ENCODE measurements at regions not wholly inside any gene's neighbourhood (a gene's known extent, or its start where the extent isn't known, plus 50 kb on each side); places are given as distances from the start of the nearest gene placed in this dataset.
A peak's percentile ranks its signal among the peaks of the same experiment; 100 is the strongest.

DNA sequence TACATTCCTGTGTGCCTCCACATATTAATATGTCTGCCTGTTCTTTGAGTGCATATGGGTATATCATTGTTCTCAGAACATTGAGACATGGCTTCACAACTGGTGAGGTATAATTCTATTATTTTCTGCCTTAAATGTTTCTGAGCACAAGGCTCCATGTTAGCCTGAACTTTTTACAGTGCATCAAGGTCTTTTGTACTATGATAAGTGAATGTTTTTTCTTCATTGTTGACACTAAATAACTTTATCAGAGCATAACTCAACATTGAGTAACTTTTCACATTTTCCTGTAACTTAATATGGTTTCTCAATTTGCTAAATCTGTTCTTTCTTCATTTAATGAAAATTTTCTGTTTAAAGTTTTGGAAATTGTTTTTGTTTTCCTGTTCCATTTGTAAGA is 262.9 kb downstream of the HNMT start:
- DNase-seq, result no peak
- no peak overlapping the region for H3K4me3 ChIP-seq (ENCODE audit: insufficient read depth in 1 of 2, low read depth in 1 of 2, low read length in 2 of 2)
- H3K36me3 ChIP-seq (ENCODE audit: control insufficient read depth in 1 of 2, insufficient read depth in 2 of 2, low read depth in 1 of 2, low read length in 2 of 2), result no peaks in the 10 kb centered on the region
- H3K4ac ChIP-seq (ENCODE audit: low read depth in 1 of 2, low read length in 2 of 2), result no peak overlapping the region
- no peak overlapping the region for H2AFZ ChIP-seq (ENCODE audit: low read depth, low read length)
- no peak overlapping the region for H3K18ac ChIP-seq (ENCODE audit: low read depth in 1 of 2, low read length in 2 of 2)
- H3K14ac ChIP-seq (ENCODE audit: low read length in 2 of 2), result no peak overlapping the region
- H3K27me3 ChIP-seq (ENCODE audit: control insufficient read depth in 1 of 2, insufficient read depth in 1 of 2, low read length in 2 of 2), result no peaks in the 10 kb centered on the region
- H4K8ac ChIP-seq (ENCODE audit: low read length), result no peak overlapping the region
- no peak overlapping the region for H2BK120ac ChIP-seq (ENCODE audit: low read depth, low read length)
- H2AK5ac ChIP-seq (ENCODE audit: low read length, severe bottlenecking), result no peak overlapping the region
- H3K4me2 ChIP-seq (ENCODE audit: low read length, poor library complexity, severe bottlenecking), result no peak overlapping the region
- H3K27ac ChIP-seq (ENCODE audit: low read length, poor library complexity, severe bottlenecking), result no peak overlapping the region
- no peak overlapping the region for H2BK15ac ChIP-seq (ENCODE audit: low read depth, poor library complexity, severe bottlenecking)
- no peaks in the 10 kb centered on the region for H3K79me1 ChIP-seq (replicated peaks; ENCODE audit: low read length, poor library complexity, severe bottlenecking)
- no peak overlapping the region for H4K91ac ChIP-seq (ENCODE audit: low read length)
- H2BK5ac ChIP-seq (ENCODE audit: low read depth, low read length, poor library complexity, severe bottlenecking), result no peak overlapping the region
- H3K9ac ChIP-seq (ENCODE audit: low read length), result no peak overlapping the region
- H3K9me3 ChIP-seq (ENCODE audit: control insufficient read depth, low read length), result no peaks in the 10 kb centered on the region
- no peaks in the 10 kb centered on the region for H3K4me1 ChIP-seq (ENCODE audit: control insufficient read depth, insufficient read depth, low read depth, low read length)
- no peak overlapping the region for H3K23ac ChIP-seq (ENCODE audit: low read length in 2 of 2)
- no peak overlapping the region for H2BK12ac ChIP-seq (ENCODE audit: low read length in 2 of 2)

DNA sequence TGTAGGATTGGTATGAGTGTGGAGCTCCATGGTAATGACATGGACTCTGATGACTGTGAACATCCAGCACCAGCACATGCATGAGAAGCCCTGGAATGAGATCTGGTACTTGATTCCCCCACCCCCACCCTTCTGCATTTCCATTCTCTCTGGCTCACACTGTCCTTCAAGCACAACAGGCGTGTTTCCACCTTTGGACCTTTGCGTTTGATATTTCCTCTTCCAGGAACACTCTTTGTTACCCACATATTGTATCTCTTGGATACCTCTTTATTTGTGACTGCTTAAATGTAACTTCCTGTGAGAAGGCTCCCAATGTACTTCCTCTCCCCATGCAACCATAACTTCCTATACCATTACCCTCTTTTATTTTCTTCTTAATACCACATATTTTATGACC is 263.8 kb downstream of the HNMT start:
- Histone ChIP-seq H4K8ac (ENCODE audit: low read length) (no peak overlapping the region), H2AFZ (ENCODE audit: low read depth, low read length) (no peak overlapping the region), H3K4me1 (ENCODE audit: control insufficient read depth, insufficient read depth, low read depth, low read length) (no peaks in the 10 kb centered on the region), H3K27ac (ENCODE audit: low read length, poor library complexity, severe bottlenecking) (no peak overlapping the region), H3K4me3 (ENCODE audit: insufficient read depth in 1 of 2, low read depth in 1 of 2, low read length in 2 of 2) (no peak overlapping the region), H2BK120ac (ENCODE audit: low read depth, low read length) (no peak overlapping the region), H3K27me3 (ENCODE audit: control insufficient read depth in 1 of 2, insufficient read depth in 1 of 2, low read length in 2 of 2) (no peaks in the 10 kb centered on the region), H3K9ac (ENCODE audit: low read length) (no peak overlapping the region), H3K9me3 (ENCODE audit: control insufficient read depth, low read length) (no peaks in the 10 kb centered on the region), H2BK15ac (ENCODE audit: low read depth, poor library complexity, severe bottlenecking) (no peak overlapping the region), H3K36me3 (ENCODE audit: control insufficient read depth in 1 of 2, insufficient read depth in 2 of 2, low read depth in 1 of 2, low read length in 2 of 2) (no peaks in the 10 kb centered on the region), H2BK5ac (ENCODE audit: low read depth, low read length, poor library complexity, severe bottlenecking) (no peak overlapping the region), H3K23ac (ENCODE audit: low read length in 2 of 2) (no peak overlapping the region), H3K4ac (ENCODE audit: low read depth in 1 of 2, low read length in 2 of 2) (no peak overlapping the region), H3K18ac (ENCODE audit: low read depth in 1 of 2, low read length in 2 of 2) (no peak overlapping the region), H2AK5ac (ENCODE audit: low read length, severe bottlenecking) (no peak overlapping the region), H4K91ac (ENCODE audit: low read length) (peak overlapping the region; percentile 48), H2BK12ac (ENCODE audit: low read length in 2 of 2) (no peak overlapping the region), H3K4me2 (ENCODE audit: low read length, poor library complexity, severe bottlenecking) (no peak overlapping the region), H3K14ac (ENCODE audit: low read length in 2 of 2) (no peak overlapping the region), H3K79me1 (replicated peaks; ENCODE audit: low read length, poor library complexity, severe bottlenecking) (no peaks in the 10 kb centered on the region)
- no peak for DNase-seq
- WGBS, result 96% methylated on average over 2 of the region's 2 CpGs

DNA sequence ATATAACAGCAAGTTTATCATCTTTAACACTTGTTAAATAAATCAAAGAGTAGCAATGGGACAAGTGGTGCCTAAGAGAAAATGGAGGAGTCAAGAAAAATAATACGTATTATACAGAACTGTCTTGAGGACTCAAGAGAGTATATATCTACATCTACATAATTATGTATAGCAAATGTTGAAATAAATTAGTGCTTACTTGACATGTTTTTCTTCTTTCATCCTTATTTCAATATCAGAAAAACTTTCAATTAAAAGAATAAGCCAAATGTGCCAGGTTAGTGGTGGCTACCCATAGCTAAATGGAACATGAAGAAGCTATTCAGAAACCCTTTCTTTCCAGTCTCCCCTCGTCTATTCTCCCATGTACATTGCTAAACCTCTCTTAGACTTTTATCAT is 267.3 kb upstream of the SPOPL start:
- Histone ChIP-seq H2BK15ac (ENCODE audit: low read depth, poor library complexity, severe bottlenecking) (no peak overlapping the region), H2AK5ac (ENCODE audit: low read length, severe bottlenecking) (no peak overlapping the region), H3K9ac (ENCODE audit: low read length) (no peak overlapping the region), H3K4me3 (ENCODE audit: insufficient read depth in 1 of 2, low read depth in 1 of 2, low read length in 2 of 2) (no peak overlapping the region), H3K9me3 (ENCODE audit: control insufficient read depth, low read length) (no peaks in the 10 kb centered on the region), H2BK12ac (ENCODE audit: low read length in 2 of 2) (no peak overlapping the region), H3K79me1 (replicated peaks; ENCODE audit: low read length, poor library complexity, severe bottlenecking) (no peaks in the 10 kb centered on the region), H2BK120ac (ENCODE audit: low read depth, low read length) (no peak overlapping the region), H4K8ac (ENCODE audit: low read length) (no peak overlapping the region), H3K27me3 (ENCODE audit: control insufficient read depth in 1 of 2, insufficient read depth in 1 of 2, low read length in 2 of 2) (no peaks in the 10 kb centered on the region), H3K36me3 (ENCODE audit: control insufficient read depth in 1 of 2, insufficient read depth in 2 of 2, low read depth in 1 of 2, low read length in 2 of 2) (no peaks in the 10 kb centered on the region), H3K27ac (ENCODE audit: low read length, poor library complexity, severe bottlenecking) (no peak overlapping the region), H3K4me1 (ENCODE audit: control insufficient read depth, insufficient read depth, low read depth, low read length) (no peaks in the 10 kb centered on the region), H3K14ac (ENCODE audit: low read length in 2 of 2) (no peak overlapping the region), H3K18ac (ENCODE audit: low read depth in 1 of 2, low read length in 2 of 2) (no peak overlapping the region), H4K91ac (ENCODE audit: low read length) (no peak overlapping the region), H3K4ac (ENCODE audit: low read depth in 1 of 2, low read length in 2 of 2) (no peak overlapping the region), H2BK5ac (ENCODE audit: low read depth, low read length, poor library complexity, severe bottlenecking) (no peak overlapping the region), H3K23ac (ENCODE audit: low read length in 2 of 2) (no peak overlapping the region), H2AFZ (ENCODE audit: low read depth, low read length) (no peak overlapping the region), H3K4me2 (ENCODE audit: low read length, poor library complexity, severe bottlenecking) (no peak overlapping the region)
- no CpG with 5 or more reads among the region's 2 CpGs for WGBS
- DNase-seq, result no peak

DNA sequence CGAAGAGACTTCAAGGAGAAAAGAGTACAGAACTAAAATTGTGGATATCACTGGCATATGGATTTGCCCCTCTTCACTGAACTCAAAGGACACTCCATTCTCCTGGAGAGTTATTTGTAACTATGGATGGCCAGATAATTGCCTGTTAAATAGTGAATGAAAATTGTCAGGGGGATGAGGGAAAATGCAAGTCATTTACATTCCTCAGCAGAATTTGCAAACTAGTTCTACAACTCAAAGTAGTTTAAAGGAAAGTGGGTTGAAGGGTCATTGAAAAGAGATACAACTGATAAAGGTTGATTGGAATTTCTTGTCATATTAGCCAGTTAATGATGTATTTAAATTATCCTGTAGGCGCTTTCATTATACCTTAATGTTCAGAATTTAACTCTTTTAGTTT is 266.5 kb upstream of the SPOPL start:
- H2BK5ac ChIP-seq (ENCODE audit: low read depth, low read length, poor library complexity, severe bottlenecking), result no peak overlapping the region
- H3K18ac ChIP-seq (ENCODE audit: low read depth in 1 of 2, low read length in 2 of 2), result no peak overlapping the region

More for the DNA sequence above, 266.5 kb upstream of the SPOPL start:
- no peak for DNase-seq
- no peaks in the 10 kb centered on the region for H3K4me1 ChIP-seq (ENCODE audit: control insufficient read depth, insufficient read depth, low read depth, low read length)
- no peaks in the 10 kb centered on the region for H3K79me1 ChIP-seq (replicated peaks; ENCODE audit: low read length, poor library complexity, severe bottlenecking)
- H4K8ac ChIP-seq (ENCODE audit: low read length), result no peak overlapping the region
- H3K9ac ChIP-seq (ENCODE audit: low read length), result no peak overlapping the region
- no peak overlapping the region for H3K4ac ChIP-seq (ENCODE audit: low read depth in 1 of 2, low read length in 2 of 2)
- no peak overlapping the region for H2BK12ac ChIP-seq (ENCODE audit: low read length in 2 of 2)
- whole genome bisulfite sequencing, result 100% methylated on average over 1 of the region's 2 CpGs
- no peaks in the 10 kb centered on the region for H3K9me3 ChIP-seq (ENCODE audit: control insufficient read depth, low read length)
- H2BK120ac ChIP-seq (ENCODE audit: low read depth, low read length), result no peak overlapping the region
- H3K27ac ChIP-seq (ENCODE audit: low read length, poor library complexity, severe bottlenecking), result no peak overlapping the region
- H3K4me2 ChIP-seq (ENCODE audit: low read length, poor library complexity, severe bottlenecking), result no peak overlapping the region
- H3K27me3 ChIP-seq (ENCODE audit: control insufficient read depth in 1 of 2, insufficient read depth in 1 of 2, low read length in 2 of 2), result no peaks in the 10 kb centered on the region
- H3K4me3 ChIP-seq (ENCODE audit: insufficient read depth in 1 of 2, low read depth in 1 of 2, low read length in 2 of 2), result no peak overlapping the region
- H3K14ac ChIP-seq (ENCODE audit: low read length in 2 of 2), result no peak overlapping the region
- H3K36me3 ChIP-seq (ENCODE audit: control insufficient read depth in 1 of 2, insufficient read depth in 2 of 2, low read depth in 1 of 2, low read length in 2 of 2), result no peaks in the 10 kb centered on the region
- no peak overlapping the region for H2AK5ac ChIP-seq (ENCODE audit: low read length, severe bottlenecking)
- H2BK15ac ChIP-seq (ENCODE audit: low read depth, poor library complexity, severe bottlenecking), result no peak overlapping the region
- no peak overlapping the region for H2AFZ ChIP-seq (ENCODE audit: low read depth, low read length)
- no peak overlapping the region for H4K91ac ChIP-seq (ENCODE audit: low read length)
- no peak overlapping the region for H3K23ac ChIP-seq (ENCODE audit: low read length in 2 of 2)

Measured in mesenchymal stem cell (in vitro differentiated cells and primary cell).